ENCODE measurements at regions not wholly inside any gene's neighbourhood (a gene's known extent, or its start where the extent isn't known, plus 50 kb on each side); places are given as distances from the start of the nearest gene placed in this dataset.
"Not testable (repeated sequence)": the region's sequence is repeated elsewhere in the genome, so short reads cannot be mapped to it uniquely, and the experiment has no call there.

GRCh38 chr1:30527511-30528140, 195.8 kb downstream of the MATN1 start:
- DNase-seq (ENCODE audit: low spot score): no peak

GRCh38 chr1:30526652-30527345, 196.6 kb downstream of the MATN1 start:
- DNase-seq (ENCODE audit: low spot score): no peak

GRCh38 chr1:30525971-30526651, 197.3 kb downstream of the MATN1 start:
- peak; percentile 76 for DNase-seq (ENCODE audit: low spot score)

- DNase-seq (ENCODE audit: low spot score): no peak
Observed at GRCh38 chr1:30525631-30525970, 197.8 kb downstream of the MATN1 start.

- DNase-seq (ENCODE audit: low spot score): no peak
Observed at GRCh38 chr1:30524840-30525617, 198.4 kb downstream of the MATN1 start.

GRCh38 chr1:30524025-30524555, 199.3 kb downstream of the MATN1 start:
- DNase-seq (ENCODE audit: low spot score): not testable (repeated sequence)

GRCh38 chr1:30523055-30524020, 200.0 kb downstream of the MATN1 start:
- peak; percentile 84 for DNase-seq (ENCODE audit: low spot score)

- DNase-seq (ENCODE audit: low spot score): peak; percentile 67
Observed at GRCh38 chr1:30522031-30523004, 201.1 kb downstream of the MATN1 start.

- no peak for DNase-seq (ENCODE audit: low spot score)
Observed at GRCh38 chr1:30521261-30521865, 202.0 kb downstream of the MATN1 start.

- no peak for DNase-seq (ENCODE audit: low spot score)
Observed at GRCh38 chr1:30520476-30520875, 202.9 kb downstream of the MATN1 start.

GRCh38 chr1:30519201-30519763, 204.1 kb downstream of the MATN1 start:
- no peak for DNase-seq (ENCODE audit: low spot score)

- no peak for DNase-seq (ENCODE audit: low spot score)
Observed at GRCh38 chr1:30518696-30519095, 204.7 kb downstream of the MATN1 start.

- DNase-seq (ENCODE audit: low spot score): no peak
Observed at GRCh38 chr1:30518186-30518585, 205.2 kb downstream of the MATN1 start.

- DNase-seq (ENCODE audit: low spot score): not testable (repeated sequence)
Observed at GRCh38 chr1:30517666-30518065, 205.7 kb downstream of the MATN1 start.

- DNase-seq (ENCODE audit: low spot score): not testable (repeated sequence)
Observed at GRCh38 chr1:30517241-30517640, 206.1 kb downstream of the MATN1 start.

- no peak for DNase-seq (ENCODE audit: low spot score)
Observed at GRCh38 chr1:30516485-30516858, 206.9 kb downstream of the MATN1 start.

- no peak for DNase-seq (ENCODE audit: low spot score)
Observed at GRCh38 chr1:30515755-30516484, 207.5 kb downstream of the MATN1 start.

- DNase-seq (ENCODE audit: low spot score): no peak
Observed at GRCh38 chr1:30514945-30515344, 208.4 kb downstream of the MATN1 start.

Data from AG08395 (cell line).